Astrocyte of the spinal cord (primary cell): ENCODE measurements at regions not wholly inside any gene's neighbourhood (a gene's known extent, or its start where the extent isn't known, plus 50 kb on each side); places are given as distances from the start of the nearest gene placed in this dataset.
"Not testable (repeated sequence)": the region's sequence is repeated elsewhere in the genome, so short reads cannot be mapped to it uniquely, and the experiment has no call there.

Source experiments
- DNase-seq: peaks from one replicate; pipeline ENCODE4 v3.0.0; 2011; ENCODE audit warnings: low read depth, low spot score
- H3K4me3 ChIP-seq: 2 replicates; pipeline ENCODE4 v1.5.1; 2011; ENCODE audit warnings: low read depth, mild to moderate bottlenecking, low read length, moderate library complexity
- in situ Hi-C: cut with HindIII; loops from 2 replicates; pipeline ENCODE4 v1.10.0; 2017; ENCODE audit warnings: low sequenced_read_pairs
- TF ChIP-seq, protein P1 (sequence below): IDR thresholded peaks from 2 replicates; pipeline ENCODE4 v1.5.1; 2012; ENCODE audit warnings: low read depth, mild to moderate bottlenecking, low read length, inconsistent platforms

DNA sequence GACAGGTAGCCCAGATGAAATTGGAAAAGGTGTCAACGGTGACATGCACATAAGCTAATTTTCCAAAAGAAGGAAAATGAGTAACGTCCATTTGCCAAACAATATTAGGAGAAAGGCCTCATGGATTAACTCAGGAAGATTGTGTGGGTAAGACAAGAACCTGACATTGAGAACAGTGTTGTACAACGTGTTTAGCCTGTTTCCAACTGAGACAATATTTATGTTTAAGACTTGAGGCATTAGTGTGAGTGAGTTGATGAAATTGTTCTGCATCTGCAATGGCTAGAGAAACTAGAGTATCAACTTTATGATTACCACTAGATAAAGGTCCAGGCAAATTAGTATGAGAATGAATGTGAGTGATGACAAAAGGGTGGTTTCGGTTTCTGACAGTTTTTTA is 191.3 kb upstream of the RAI14 start:
- TF ChIP-seq, protein P1, sequence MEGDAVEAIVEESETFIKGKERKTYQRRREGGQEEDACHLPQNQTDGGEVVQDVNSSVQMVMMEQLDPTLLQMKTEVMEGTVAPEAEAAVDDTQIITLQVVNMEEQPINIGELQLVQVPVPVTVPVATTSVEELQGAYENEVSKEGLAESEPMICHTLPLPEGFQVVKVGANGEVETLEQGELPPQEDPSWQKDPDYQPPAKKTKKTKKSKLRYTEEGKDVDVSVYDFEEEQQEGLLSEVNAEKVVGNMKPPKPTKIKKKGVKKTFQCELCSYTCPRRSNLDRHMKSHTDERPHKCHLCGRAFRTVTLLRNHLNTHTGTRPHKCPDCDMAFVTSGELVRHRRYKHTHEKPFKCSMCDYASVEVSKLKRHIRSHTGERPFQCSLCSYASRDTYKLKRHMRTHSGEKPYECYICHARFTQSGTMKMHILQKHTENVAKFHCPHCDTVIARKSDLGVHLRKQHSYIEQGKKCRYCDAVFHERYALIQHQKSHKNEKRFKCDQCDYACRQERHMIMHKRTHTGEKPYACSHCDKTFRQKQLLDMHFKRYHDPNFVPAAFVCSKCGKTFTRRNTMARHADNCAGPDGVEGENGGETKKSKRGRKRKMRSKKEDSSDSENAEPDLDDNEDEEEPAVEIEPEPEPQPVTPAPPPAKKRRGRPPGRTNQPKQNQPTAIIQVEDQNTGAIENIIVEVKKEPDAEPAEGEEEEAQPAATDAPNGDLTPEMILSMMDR, result no peak
- in situ Hi-C loops, result no loop called here
- no peak overlapping the region for H3K4me3 ChIP-seq
- no peak for DNase-seq

DNA sequence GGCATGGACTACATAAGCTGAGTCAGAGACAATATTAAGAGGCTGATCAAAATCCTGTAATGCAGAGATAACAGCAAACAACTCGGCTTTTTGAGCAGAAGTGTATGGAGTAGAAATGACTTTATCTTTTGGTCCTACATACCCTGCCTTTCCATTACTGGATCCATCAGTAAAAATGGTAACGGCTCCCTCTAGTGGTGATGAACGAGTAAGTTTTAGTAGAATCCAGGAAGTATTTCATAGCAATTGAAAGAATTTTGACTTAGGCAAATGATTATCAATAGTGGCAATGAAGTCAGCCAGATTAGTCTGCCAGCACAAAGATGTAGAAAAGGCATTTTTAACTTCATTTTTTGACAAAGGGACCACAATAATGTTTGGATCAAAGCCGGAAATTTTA is 190.8 kb upstream of the RAI14 start:
- H3K4me3 ChIP-seq, in situ Hi-C loops: not testable (repeated sequence)
- TF ChIP-seq, protein P1, result peak; percentile 21
- peak; percentile 49 for DNase-seq

DNA sequence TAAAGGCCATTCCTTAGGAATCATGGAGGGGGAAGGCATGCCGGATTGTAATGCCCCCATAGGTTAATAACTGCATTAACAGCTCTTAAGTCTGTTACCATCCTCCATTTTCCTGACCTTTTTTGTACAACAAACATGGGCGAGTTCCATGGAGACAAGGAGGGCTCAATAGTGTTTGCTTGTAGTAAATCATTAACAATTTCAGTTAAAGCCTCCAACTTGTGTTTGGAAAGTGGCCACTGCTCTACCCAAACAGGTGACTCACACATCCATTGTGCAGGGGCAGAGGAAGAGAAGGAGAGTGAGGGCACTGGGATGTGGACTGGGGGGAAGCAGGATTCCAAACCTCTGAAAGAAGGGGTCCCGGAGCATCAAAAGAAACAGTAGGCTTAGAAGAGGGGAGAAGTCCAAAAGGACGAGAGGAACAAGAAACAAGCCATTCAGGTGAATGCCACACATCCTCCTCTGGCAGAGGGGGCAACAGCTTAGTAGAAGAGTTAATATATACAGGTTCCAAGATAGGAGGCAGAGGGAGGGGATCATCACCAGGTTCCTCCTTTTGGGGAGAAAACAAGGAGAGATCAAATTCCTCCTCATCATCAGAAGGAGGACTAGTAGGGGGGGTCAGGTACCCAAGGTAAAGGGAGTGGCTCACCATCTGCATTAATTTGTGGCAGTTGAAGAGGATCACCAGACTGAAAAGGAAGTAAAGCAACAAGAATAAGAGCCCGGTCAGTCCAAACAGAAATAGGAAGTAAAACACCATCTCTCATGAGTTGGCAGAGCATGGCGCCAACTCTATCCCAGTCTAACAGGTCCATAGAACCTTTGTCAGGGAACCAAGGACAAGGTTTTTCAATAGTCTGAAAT is 189.4 kb upstream of the RAI14 start:
- DNase-seq, in situ Hi-C loops: not testable (repeated sequence)

GRCh38 chr5:34467436-34467835 is 188.7 kb upstream of the RAI14 start:
- no peak for DNase-seq
- no peak overlapping the region for H3K4me3 ChIP-seq
- in situ Hi-C loops, result no loop called here
- TF ChIP-seq, protein P1, result no peak

More for the DNA sequence above, 189.4 kb upstream of the RAI14 start:
- H3K4me3 ChIP-seq, result not testable (repeated sequence)

GRCh38 chr5:34467984-34468383 is 188.1 kb upstream of the RAI14 start:
- in situ Hi-C loops, H3K4me3 ChIP-seq: not testable (repeated sequence)

DNA sequence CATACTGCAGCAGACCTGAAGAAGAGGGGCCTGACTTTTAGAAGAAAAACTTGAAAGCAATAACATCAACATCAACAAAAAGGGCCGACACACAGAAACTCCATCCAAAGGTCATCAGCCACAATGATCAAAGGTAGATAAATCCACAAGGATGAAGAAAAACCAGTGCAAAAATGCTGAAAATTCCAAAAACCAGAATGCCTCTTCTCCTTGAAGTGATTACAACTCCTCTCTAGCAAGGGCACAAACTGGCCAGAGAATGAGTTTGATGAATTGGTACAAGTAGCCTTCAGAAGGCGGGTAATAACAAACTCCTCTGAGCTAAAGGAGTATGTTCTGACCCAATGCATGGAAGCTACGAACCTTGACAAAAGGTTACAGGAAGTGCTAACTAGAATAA is 186.2 kb upstream of the RAI14 start:
- in situ Hi-C loops, result no loop called here
- DNase-seq, result no peak
- H3K4me3 ChIP-seq, result no peak overlapping the region
- TF ChIP-seq, protein P1, result no peak

More at GRCh38 chr5:34467984-34468383, 188.1 kb upstream of the RAI14 start:
- not testable (repeated sequence) for DNase-seq

DNA sequence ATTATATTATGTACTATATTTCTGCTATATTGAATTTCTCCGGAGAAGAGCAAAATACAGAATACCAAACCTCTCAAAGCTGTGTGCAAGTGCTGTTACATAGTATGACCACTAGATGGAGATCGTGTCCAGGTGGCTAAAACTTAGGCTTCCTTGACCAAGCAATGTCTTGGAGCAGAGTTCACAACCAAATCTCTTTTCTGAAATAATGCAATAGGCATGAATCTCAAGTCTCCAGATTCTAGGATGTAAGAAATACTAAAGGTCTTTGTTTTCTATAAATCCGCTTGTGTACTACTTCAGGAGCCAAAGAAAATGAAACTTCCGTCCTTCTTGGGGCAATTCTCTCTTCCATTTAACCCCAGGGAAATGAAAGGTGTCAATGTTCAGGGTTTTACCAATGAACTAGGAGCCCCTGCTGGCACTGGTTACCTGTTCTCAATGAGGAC is 181.5 kb upstream of the RAI14 start:
- DNase-seq, result peak; percentile 58
- TF ChIP-seq, protein P1, result peak; percentile 96
- H3K4me3 ChIP-seq, result no peak overlapping the region
- in situ Hi-C loops, result no loop called here
